Astrocyte of the hippocampus (primary cell): ENCODE measurements at regions not wholly inside any gene's neighbourhood (a gene's known extent, or its start where the extent isn't known, plus 50 kb on each side); places are given as distances from the start of the nearest gene placed in this dataset.

Source experiments
- DNase-seq: peaks from one replicate; pipeline ENCODE4 v3.0.0; 2011; ENCODE audit warnings: low read depth, low spot score

- no peak for DNase-seq
Observed at GRCh38 chr13:99665711-99666110, 164.4 kb downstream of the TM9SF2 start.

GRCh38 chr13:99663908-99664307 is 162.6 kb downstream of the TM9SF2 start:
- no peak for DNase-seq

DNA sequence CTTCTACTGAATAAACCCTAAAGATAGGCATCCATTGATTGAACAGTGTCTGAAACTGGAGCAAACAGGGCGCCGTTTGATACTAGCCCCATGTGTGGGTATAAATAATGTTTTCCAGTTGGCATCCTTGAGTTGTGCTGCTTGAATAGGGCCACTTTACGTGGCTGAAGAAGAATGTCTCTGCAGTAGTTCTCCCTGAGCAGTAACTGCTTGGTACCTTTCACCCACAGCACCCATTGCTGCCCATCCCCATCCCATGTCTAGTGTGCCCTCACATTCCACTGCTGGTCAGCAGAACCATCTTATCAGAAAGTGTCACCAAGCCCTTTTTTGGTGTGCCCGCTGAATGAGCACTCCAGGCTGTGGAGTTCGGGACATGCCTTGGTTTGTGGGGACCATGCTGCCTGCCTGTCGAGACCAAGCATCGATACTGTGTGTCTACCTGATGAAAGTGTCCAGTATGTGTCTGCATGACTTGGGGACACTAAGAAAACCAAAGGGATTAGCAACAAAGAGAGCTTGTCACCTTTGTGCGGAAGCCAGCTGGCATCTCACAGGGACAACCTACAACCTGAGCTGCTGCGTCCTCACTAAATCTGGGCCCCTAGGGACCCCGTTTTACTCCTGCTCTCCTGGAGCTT is 162.0 kb downstream of the TM9SF2 start:
- no peak for DNase-seq

- no peak for DNase-seq
Observed at GRCh38 chr13:99662678-99663077, 161.4 kb downstream of the TM9SF2 start.

DNA sequence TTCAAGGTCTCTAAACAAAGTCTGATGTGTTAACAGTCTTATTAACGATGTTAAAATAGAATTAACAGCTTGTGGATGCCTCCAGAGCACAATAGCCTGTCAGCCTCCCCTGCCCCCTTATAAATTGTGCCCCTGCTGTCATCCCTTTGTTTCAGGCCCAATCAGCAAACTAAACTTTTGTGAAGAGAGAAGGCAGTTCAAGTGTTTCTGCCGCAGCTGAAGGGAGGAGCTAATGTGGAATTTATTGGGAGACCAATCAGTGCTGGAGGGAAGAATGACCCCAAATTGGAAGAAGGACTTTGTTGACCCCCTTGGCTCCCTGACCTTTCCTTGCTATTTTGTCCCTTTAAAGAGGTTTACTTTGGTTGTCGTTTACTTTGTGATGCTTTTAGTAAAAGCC is 160.5 kb downstream of the TM9SF2 start:
- DNase-seq = no peak

DNA sequence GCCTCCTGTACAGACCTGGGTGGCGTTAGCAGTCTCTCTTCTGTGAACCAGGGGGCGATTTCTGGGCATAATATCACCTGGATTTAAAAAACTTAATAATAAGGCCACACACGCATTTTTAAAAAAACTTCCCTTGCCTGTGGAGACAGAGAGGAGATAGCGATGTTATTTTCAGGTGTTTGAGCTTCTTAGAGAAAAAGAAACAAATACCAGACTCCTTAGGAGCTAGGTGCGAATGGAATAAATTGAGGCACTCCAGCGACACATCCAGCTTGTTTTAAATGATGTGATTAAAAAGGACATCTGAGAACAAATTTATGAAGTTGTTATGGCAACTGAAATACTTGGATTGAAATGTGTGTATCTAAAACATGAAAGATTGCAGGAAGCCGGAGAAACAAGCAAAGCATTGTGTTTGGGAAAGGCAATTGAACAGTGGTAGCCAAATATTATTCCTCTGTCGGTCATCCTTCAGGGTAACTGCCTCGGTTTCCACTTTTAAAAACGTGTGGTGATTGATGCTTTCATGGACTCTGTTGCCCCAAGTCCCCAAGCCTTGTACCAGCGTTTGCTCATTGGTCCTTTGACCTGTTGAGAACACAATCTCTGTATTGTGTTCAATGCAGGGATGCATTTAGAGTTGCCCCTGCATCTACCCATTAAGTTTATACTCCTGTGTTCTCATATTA is 158.7 kb downstream of the TM9SF2 start:
- no peak for DNase-seq

GRCh38 chr13:99659226-99659625 is 158.0 kb downstream of the TM9SF2 start:
- no peak for DNase-seq

DNA sequence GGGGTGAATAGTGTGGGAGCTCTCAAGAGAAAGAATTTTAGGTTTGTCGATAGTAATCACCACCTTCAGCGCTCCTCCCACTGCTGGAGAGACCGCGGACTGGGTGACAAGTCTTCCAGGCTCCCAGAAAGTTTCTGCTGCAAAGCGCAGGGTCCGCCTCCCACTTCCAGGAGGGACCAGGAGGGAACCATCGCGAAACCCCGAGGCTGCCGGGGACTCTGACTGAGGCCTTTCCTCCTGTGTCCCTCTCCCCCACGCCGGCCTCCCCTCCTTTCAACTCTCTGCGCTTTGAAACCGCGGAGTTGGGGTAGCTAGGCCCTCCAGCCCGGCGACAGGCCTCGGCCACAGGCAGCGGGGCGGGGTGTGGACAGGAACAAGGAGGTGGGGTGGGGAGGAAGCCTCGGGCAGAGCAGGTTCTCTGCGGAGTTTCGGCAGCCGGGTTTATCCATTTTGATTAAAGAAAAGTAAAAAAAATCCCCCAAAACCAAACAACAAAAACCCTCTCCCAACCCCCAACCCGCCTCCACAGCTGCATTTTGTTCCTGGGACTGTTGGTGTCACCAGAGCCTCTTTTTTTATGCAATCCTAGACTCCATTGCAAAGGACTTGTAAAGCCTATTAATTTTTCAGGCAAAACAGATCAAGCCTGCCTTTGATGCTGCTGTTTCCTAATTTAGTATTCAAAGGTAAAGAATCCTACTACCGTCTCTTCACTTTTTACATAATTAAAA is 157.2 kb downstream of the TM9SF2 start:
- peak; percentile 84 for DNase-seq

GRCh38 chr13:99657848-99658260 is 156.6 kb downstream of the TM9SF2 start:
- peak; percentile 74 for DNase-seq

DNA sequence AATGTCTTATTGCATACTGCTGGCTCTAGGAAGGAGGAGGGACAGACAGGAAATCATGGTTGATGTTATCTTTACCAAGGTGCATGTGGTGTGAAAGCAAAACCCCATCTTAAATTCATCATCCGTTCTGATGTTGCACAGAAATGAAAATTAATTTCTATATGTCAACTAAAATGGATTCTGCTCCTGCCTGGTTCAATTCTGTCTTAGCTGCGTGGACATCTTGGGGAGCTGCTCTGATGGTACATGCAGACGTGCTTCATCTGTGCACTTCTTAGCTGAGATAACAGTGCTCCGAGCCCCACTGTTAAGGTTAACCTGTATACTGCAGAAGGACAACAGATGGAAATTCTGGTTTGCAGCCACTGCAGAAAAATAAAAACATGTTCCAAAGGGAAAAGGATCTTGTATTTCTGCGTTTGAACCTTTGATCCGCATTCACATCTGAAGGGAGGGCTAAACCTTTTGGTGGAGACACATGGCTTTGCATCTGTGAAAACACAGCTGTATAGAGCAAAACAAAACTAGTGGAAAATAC is 155.6 kb downstream of the TM9SF2 start:
- no peak for DNase-seq

GRCh38 chr13:99656092-99656745 is 154.9 kb downstream of the TM9SF2 start:
- peak; percentile 88 for DNase-seq

GRCh38 chr13:99655351-99656091 is 154.2 kb downstream of the TM9SF2 start:
- peak; percentile 80 for DNase-seq

DNA sequence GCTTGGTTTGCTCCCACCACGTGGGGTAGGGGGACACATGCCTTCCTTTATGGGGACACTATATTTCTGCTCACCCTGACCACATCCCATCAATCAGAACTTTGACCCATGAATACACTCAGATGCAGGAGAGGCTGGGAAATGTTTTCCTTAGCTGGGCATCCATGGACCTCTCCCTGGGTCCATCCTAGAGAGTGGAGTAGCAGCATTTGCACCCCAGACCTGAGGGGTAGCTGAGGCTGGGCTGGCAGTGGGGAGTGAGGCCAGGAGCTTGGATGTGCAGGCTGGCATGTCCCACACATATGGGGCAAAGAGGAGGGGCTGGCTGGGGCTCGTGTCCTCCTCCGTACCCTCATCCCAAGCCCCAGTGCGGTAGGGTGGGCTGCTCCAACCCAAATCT is 152.8 kb downstream of the TM9SF2 start:
- no peak for DNase-seq

- no peak for DNase-seq
Observed at GRCh38 chr13:99653526-99653925, 152.3 kb downstream of the TM9SF2 start.

DNA sequence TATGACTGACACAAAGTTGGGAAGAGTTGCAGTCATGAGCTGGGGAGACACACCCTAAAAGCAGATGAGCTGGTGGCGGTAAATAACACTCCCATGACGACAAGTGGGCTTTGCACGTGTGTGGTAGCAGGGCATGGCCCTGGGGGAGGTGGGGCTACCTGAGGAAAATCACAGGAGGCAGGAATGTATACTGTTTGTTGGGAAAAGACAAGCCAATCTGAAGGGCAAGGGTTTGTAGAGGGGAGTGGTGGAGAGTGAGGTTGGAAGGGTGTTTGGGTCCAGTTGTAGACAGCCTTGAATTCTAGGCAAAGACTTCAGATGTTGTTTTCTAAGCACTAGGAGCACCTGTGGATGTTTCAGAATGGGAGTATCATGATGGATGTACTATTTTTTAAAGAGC is 151.6 kb downstream of the TM9SF2 start:
- no peak for DNase-seq

DNA sequence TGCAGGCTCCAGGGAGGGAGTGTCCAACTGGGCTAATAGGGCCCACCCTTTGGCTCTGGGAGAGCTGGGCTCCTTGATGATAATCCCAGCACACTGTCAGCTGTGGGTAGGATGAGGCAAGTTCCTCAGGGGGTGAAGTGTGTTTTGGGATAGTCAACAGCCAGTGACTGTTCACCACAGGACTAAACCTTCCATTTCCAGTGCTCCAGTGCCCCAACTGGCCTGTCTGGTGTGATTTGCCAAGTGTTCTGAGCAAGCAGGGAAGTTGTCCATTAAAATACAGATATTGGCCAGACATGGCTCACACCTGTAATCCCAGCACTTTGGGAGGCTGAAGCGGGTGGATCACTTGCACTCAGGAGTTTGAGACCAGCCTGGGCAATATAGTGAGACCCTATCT is 150.9 kb downstream of the TM9SF2 start:
- DNase-seq = no peak

DNA sequence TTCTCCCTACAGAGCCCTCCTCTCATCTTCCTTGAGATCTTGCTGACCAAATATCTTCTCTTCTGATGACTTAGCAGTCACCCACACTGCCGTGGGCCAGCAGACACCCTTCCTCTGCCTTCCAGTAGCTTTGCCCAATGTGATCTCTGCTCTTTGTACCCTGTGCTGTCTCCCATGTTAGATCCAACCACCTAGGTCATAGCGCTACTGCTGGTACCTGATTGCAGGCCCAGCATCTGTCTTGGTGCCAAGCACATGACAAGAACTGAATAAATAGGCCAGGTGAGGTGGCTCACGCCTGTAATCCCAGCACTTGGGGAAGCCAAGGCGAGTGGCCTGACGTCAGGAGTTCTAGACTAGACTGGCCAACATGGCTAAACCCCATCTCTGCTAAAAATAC is 149.7 kb downstream of the TM9SF2 start:
- no peak for DNase-seq

DNA sequence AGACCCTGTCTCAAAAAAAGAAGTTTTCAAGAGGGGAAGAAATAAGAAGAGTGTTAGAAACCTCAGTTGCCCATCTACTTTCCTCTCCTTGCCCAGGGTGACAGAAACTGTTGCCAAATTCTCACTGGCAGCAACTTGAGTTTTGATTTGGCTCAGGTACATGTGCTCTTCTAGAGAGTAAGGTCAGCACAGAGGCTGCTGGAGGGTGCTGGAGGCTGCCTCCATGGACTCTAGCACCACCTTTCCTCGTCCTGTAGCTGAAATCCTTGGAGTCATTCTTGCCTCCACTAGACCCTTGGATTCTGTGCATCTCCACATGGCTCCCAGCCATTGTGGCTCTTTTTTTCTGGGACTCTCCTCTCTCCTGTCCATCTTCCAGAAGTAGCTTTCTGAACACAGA is 149.1 kb downstream of the TM9SF2 start:
- no peak for DNase-seq

- no peak for DNase-seq
Observed at GRCh38 chr13:99648927-99649326, 147.7 kb downstream of the TM9SF2 start.

- DNase-seq = no peak
Observed at GRCh38 chr13:99648066-99648665, 146.9 kb downstream of the TM9SF2 start.

DNA sequence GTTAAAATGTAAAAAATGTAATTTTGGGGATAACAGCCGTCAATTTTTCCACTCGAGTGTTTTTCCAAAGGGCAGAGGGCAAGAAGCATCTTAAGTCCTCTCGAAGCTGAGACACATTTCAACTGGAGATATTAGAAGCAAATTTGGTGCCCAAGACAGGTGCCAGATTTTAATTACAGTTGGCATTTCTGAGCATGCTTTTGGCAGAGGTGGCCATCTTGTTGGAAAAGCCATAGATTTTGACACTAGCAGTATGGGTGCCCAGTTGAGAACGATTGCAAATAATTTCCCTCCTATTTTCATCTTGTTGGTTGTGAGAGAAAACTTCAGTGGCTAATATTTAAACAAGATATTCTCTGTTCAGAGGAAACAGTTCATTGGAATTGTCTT is 146.3 kb downstream of the TM9SF2 start:
- no peak for DNase-seq
